ENCODE measurements at regions not wholly inside any gene's neighbourhood (a gene's known extent, or its start where the extent isn't known, plus 50 kb on each side); places are given as distances from the start of the nearest gene placed in this dataset.

DNA sequence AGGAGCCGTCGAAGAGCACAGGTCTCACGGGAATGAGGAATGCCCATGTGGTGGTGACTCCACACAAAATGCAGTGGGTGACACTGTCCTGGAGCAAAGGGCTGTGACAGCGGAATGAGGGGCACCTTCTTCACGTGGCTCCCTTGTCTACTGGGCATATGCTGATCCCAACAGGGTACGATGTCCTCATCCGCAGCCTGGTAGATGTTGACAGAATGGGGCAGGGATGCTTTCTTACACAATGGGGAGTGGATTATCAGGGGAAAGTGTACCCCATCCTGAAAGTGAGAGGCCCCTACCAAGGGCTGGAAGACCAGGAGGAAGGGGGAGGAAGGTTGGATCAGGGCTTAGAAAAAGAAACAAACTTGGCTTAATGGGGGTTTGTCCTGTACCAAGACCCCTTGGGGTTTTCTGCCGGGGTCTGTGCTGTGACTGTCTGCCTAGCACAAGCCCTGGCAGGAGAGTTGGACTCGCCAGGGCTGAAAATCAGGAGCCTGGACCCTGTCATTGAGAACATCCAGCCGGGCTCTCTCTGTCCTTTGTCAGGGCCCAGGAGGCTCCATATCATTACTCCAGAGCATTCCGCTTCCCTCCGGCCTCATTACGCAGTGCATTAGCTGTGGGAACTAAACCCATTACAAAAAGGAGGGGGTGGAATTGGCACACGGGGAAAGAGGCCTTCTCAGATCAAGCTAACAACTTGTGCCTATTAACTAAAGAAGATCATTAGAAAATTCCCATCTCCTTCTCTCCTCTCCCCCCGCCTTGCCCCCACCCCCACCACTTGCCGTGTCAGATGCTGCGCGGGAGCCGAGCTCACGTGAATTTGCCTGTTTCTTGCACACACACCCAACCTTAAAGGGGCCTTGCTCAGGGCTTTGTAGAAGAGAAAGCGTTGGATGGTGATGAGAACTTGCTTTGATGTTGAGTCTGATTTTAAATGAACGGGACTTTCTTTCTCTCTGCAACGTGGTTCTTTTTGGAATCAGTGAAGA lies 171.8 kb upstream of the PARP11 start:
- no peaks in the 10 kb centered on the region for H3K36me3 ChIP-seq (ENCODE audit: control insufficient read depth in 1 of 2, insufficient read depth in 2 of 2, low read length in 2 of 2)
- no peak overlapping the region for H3K4me3 ChIP-seq (replicated peaks in 1 of 2; ENCODE audit: low read depth in 1 of 2, low read length in 2 of 2)
- no peaks in the 10 kb centered on the region for H4K20me1 ChIP-seq (ENCODE audit: insufficient read depth)
- no peak overlapping the region for H3K27ac ChIP-seq (ENCODE audit: low read depth, low read length)
- no peaks in the 10 kb centered on the region for H3K9me2 ChIP-seq (ENCODE audit: insufficient read depth)
- no peak overlapping the region for H2AFZ ChIP-seq (ENCODE audit: low read depth, low read length, poor library complexity, severe bottlenecking)
- H3K27me3 ChIP-seq (ENCODE audit: insufficient read depth, low read length) = peaks cover 77% of the 10 kb centered on the region
- POLR2A ChIA-PET = no interaction called here
- TF ChIP-seq SP1 (IDR thresholded peaks at IDR 0.05; ENCODE audit: low read depth) (no peak), YY1 (IDR thresholded peaks at IDR 0.05; ENCODE audit: extremely low read depth, insufficient replicate concordance, low read depth, low read length) (no peak), JUND (IDR thresholded peaks at IDR 0.05) (no peak), SRF (IDR thresholded peaks at IDR 0.05; ENCODE audit: low read depth) (no peak), EZH2 (IDR thresholded peaks at IDR 0.05) (no peak), SIN3A (IDR thresholded peaks at IDR 0.05; ENCODE audit: low read depth) (no peak), POLR2AphosphoS5 (IDR thresholded peaks at IDR 0.05; ENCODE audit: low read depth, low read length) (no peak), EGR1 (IDR thresholded peaks at IDR 0.05; ENCODE audit: low read depth) (no peak), RAD21 (IDR thresholded peaks at IDR 0.05; ENCODE audit: low read depth) (no peak), ZFX (IDR thresholded peaks at IDR 0.05) (no peak), FOSL1 (IDR thresholded peaks at IDR 0.05; ENCODE audit: low read depth) (no peak), ZNF274 (IDR thresholded peaks at IDR 0.05; ENCODE audit: low read depth, low read length) (no peak), CEBPB (IDR thresholded peaks at IDR 0.05; ENCODE audit: low read depth) (no peak)
- TF ChIP-seq, protein P1, sequence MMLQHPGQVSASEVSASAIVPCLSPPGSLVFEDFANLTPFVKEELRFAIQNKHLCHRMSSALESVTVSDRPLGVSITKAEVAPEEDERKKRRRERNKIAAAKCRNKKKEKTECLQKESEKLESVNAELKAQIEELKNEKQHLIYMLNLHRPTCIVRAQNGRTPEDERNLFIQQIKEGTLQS (IDR thresholded peaks at IDR 0.05) = no peak
- TF ChIP-seq, protein P2, sequence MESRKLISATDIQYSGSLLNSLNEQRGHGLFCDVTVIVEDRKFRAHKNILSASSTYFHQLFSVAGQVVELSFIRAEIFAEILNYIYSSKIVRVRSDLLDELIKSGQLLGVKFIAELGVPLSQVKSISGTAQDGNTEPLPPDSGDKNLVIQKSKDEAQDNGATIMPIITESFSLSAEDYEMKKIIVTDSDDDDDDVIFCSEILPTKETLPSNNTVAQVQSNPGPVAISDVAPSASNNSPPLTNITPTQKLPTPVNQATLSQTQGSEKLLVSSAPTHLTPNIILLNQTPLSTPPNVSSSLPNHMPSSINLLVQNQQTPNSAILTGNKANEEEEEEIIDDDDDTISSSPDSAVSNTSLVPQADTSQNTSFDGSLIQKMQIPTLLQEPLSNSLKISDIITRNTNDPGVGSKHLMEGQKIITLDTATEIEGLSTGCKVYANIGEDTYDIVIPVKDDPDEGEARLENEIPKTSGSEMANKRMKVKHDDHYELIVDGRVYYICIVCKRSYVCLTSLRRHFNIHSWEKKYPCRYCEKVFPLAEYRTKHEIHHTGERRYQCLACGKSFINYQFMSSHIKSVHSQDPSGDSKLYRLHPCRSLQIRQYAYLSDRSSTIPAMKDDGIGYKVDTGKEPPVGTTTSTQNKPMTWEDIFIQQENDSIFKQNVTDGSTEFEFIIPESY (IDR thresholded peaks at IDR 0.05; ENCODE audit: extremely low read depth, insufficient replicate concordance, low read length) = no peak
- H3K9ac ChIP-seq (ENCODE audit: low read length) = no peak overlapping the region
- BruUV-seq (replicated peaks) = no TSS peak
- RAD21 ChIA-PET (ENCODE audit: low non-redundant PET in 1 of 2, low total read pairs in 2 of 2, uncharacterized antibody in 2 of 2, unreplicated experiment in 2 of 2) = no interaction called here
- intact Hi-C loops (cut with micrococcal nuclease) = no loop called here
- no peak overlapping the region for H3K4me2 ChIP-seq (ENCODE audit: low read length)
- ATAC-seq (no peak), DNase-seq (ENCODE audit: low read depth, low spot score) (no peak)
- no peaks in the 10 kb centered on the region for H3K4me1 ChIP-seq (ENCODE audit: control insufficient read depth in 1 of 2, insufficient read depth in 2 of 2, low read length in 2 of 2)
- no peaks in the 10 kb centered on the region for H3K9me3 ChIP-seq (ENCODE audit: control insufficient read depth in 1 of 2, insufficient read depth in 1 of 2, low read depth in 1 of 2, low read length in 2 of 2)
- H3K79me2 ChIP-seq (ENCODE audit: insufficient read depth, low read length) = no peaks in the 10 kb centered on the region
- CTCF ChIA-PET = no interaction called here

All from HCT116 (cell line).